CD14-positive monocyte (primary cell): ENCODE measurements at regions not wholly inside any gene's neighbourhood (a gene's known extent, or its start where the extent isn't known, plus 50 kb on each side); places are given as distances from the start of the nearest gene placed in this dataset.

Experiments
- DNase-seq, 3 donors: peaks; one replicate each; pipeline ENCODE4 v3.0.0-alpha.2; 2011 to 2022
- H2AFZ ChIP-seq: 2 replicates; pipeline ENCODE4 v1.6.0; 2012; ENCODE audit warnings: mild to moderate bottlenecking, low read depth, low read length, inconsistent platforms; ENCODE audit not compliant: insufficient read depth, poor library complexity, severe bottlenecking
- H3K27ac ChIP-seq, 2 donors: 1 replicate in 1 of 2; 2 replicates in 1 of 2; pipeline ENCODE4 v1.5.1; 2012 to 2013; ENCODE audit warnings: low read length in 2 of 2, control low read depth in 1 of 2, inconsistent platforms in 1 of 2, low read depth in 1 of 2, mild to moderate bottlenecking in 1 of 2
- H3K27me3 ChIP-seq, 2 donors: one replicate each; pipeline versions ENCODE4 v1.6.0 to v1.6.1; 2011 to 2013; ENCODE audit warnings: low read length in 2 of 2; ENCODE audit not compliant: control insufficient read depth in 2 of 2, insufficient read depth in 2 of 2
- H3K36me3 ChIP-seq, 2 donors: replicated peaks in 1 of 2; 1 replicate in 1 of 2; 2 replicates in 1 of 2; pipeline versions ENCODE4 v1.5.1 to v1.6.1; 2012 to 2013; ENCODE audit warnings: low read length in 2 of 2, control low read depth in 1 of 2, inconsistent platforms in 1 of 2, mild to moderate bottlenecking in 1 of 2; ENCODE audit not compliant: insufficient read depth in 2 of 2, control insufficient read depth in 1 of 2
- H3K4me1 ChIP-seq, 2 donors: 1 replicate in 1 of 2; 2 replicates in 1 of 2; pipeline versions ENCODE4 v1.5.1 to v1.6.1; 2012 to 2013; ENCODE audit warnings: low read length in 2 of 2, control low read depth in 1 of 2, inconsistent platforms in 1 of 2, mild to moderate bottlenecking in 1 of 2, moderate library complexity in 1 of 2; ENCODE audit not compliant: insufficient read depth in 2 of 2, control insufficient read depth in 1 of 2
- H3K4me2 ChIP-seq: replicated peaks from 2 replicates; pipeline ENCODE3; 2012; ENCODE audit warnings: low read length, moderate library complexity, mild to moderate bottlenecking; ENCODE audit not compliant: poor library complexity, severe bottlenecking; ENCODE audit errors: extremely low read depth
- H3K4me3 ChIP-seq, 3 experiments: fragments of 200-600 bp in 1 of 3; sonication (generic) in 1 of 3; replicated peaks in 1 of 3; 1 replicate in 2 of 3; 2 replicates in 1 of 3; pipeline ENCODE4 v1.5.1; 2011 to 2013; ENCODE audit warnings: low read length in 3 of 3, mild to moderate bottlenecking in 3 of 3, control low read depth in 2 of 3, low read depth in 2 of 3, inconsistent platforms in 1 of 3, moderate library complexity in 1 of 3
- H3K79me2 ChIP-seq: 2 replicates; pipeline ENCODE4 v1.6.0; 2012; ENCODE audit warnings: mild to moderate bottlenecking, control low read depth, inconsistent platforms, low read length, moderate library complexity; ENCODE audit not compliant: insufficient read depth
- H3K9ac ChIP-seq: 2 replicates; pipeline ENCODE4 v1.6.0; 2017; ENCODE audit warnings: low read length, mild to moderate bottlenecking; ENCODE audit not compliant: insufficient read depth, poor library complexity, severe bottlenecking
- H3K9me3 ChIP-seq, 2 donors: replicated peaks in 1 of 2; 1 replicate in 1 of 2; 2 replicates in 1 of 2; pipeline versions ENCODE4 v1.5.1 to v1.6.1; 2012 to 2013; ENCODE audit warnings: low read length in 2 of 2, control low read depth in 1 of 2; ENCODE audit not compliant: control insufficient read depth in 1 of 2, insufficient read depth in 1 of 2
- H4K20me1 ChIP-seq: 2 replicates; pipeline ENCODE4 v1.6.0; 2012; ENCODE audit warnings: mild to moderate bottlenecking, low read length, control low read depth, moderate library complexity; ENCODE audit not compliant: insufficient read depth
- H3K27ac Mint-ChIP-seq, 7 donors: one replicate each; pipeline ENCODE4 v1.8.0; 2020; ENCODE audit warnings: mild to moderate bottlenecking in 7 of 7, mixed read lengths in 7 of 7, moderate library complexity in 6 of 7, inconsistent platforms in 2 of 7
- H3K27me3 Mint-ChIP-seq, 3 donors: one replicate each; pipeline ENCODE4 v1.8.0; 2021 to 2022; ENCODE audit warnings: low read depth in 3 of 3, mild to moderate bottlenecking in 3 of 3, mixed read lengths in 3 of 3, moderate library complexity in 3 of 3, inconsistent platforms in 1 of 3
- H3K36me3 Mint-ChIP-seq, 2 donors: one replicate each; pipeline ENCODE4 v1.8.0; 2020; ENCODE audit warnings: mixed read lengths in 2 of 2, inconsistent platforms in 1 of 2, mild to moderate bottlenecking in 1 of 2
- H3K4me1 Mint-ChIP-seq: one replicate; pipeline ENCODE4 v1.8.0; 2020; ENCODE audit warnings: mild to moderate bottlenecking, mixed read lengths
- H3K4me3 Mint-ChIP-seq, 2 donors: one replicate each; pipeline ENCODE4 v1.8.0; 2020; ENCODE audit warnings: mild to moderate bottlenecking in 2 of 2, mixed read lengths in 2 of 2, moderate library complexity in 1 of 2
- H3K9me3 Mint-ChIP-seq, 7 donors: one replicate each; pipeline ENCODE4 v1.8.0; 2020 to 2022; ENCODE audit warnings: mixed read lengths in 7 of 7, mild to moderate bottlenecking in 6 of 7, moderate library complexity in 6 of 7, inconsistent platforms in 2 of 7
- WGBS: methylation state at CpG from one replicate; pipeline ENCODE4 v1.1.5; 2013; ENCODE audit warnings: missing lambda C conversion rate; ENCODE audit not compliant: insufficient coverage; 5-methylcytosine and 5-hydroxymethylcytosine counted together
- intact Hi-C, 2 donors: fragments of 100-400 bp; cut with micrococcal nuclease; formaldehyde crosslinking; loops; one replicate each; pipeline versions ENCODE4 v1.15.0 to v1.15.1; 2023
- TF ChIP-seq, protein P1 (sequence below): fragments of 200-600 bp; IDR thresholded peaks from one replicate; pipeline ENCODE4 v1.8.0; 2022; ENCODE audit warnings: antibody characterized with exemption, mild to moderate bottlenecking

- no peak overlapping the region for H3K9ac ChIP-seq
- H3K4me3 Mint-ChIP-seq: no peak overlapping the region
These were observed 67.5 kb upstream of the CXCL13 start for GRCh38 chr4:77538144-77538543.

DNA sequence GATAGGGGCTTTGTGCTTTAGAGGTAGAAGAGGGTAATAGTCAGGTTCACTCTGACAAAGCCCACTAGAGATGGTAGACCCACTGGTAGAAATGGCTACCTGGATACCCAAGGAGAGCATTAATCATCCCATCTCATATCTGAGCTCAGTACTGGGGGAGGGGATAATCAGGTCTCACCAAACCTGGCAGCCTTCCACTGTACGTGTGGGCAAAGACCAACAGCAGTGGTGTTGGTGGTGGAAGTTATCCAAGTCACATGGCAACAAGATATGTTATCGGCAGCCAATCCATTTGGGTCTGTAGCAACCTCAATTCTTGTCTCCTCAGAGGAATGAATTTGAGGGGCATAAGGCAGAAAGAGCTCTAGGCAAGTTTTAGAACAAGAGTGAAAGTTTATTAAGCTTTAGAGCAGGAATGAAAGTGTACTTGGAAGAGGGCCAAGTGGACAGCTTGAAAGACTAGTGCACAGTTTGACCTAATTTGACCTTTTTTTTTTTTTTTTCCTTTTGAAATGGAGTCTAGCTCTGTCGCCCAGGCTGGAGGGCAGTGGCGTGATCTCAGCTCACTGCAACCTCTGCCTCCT lies 67.0 kb upstream of the CXCL13 start:
- WGBS: 100% methylated on average over 2 of the region's 4 CpGs
- Mint-ChIP-seq H3K4me3 (no peak overlapping the region), H3K27me3 (no peaks in the 10 kb centered on the region), H3K36me3 (no peaks in the 10 kb centered on the region), H3K27ac (no peak overlapping the region), H3K9me3 (peaks cover 4 to 11% (median 6%) of the 10 kb centered on the region in 7 donors), H3K4me1 (no peaks in the 10 kb centered on the region)
- Histone ChIP-seq H3K9me3 (peaks cover 0 to 3% of the 10 kb centered on the region in 2 donors), H3K9ac (no peak overlapping the region), H3K36me3 (no peaks in the 10 kb centered on the region), H3K27me3 (no peaks in the 10 kb centered on the region), H3K79me2 (no peaks in the 10 kb centered on the region), H3K4me3 (no peak overlapping the region), H3K4me2 (no peak overlapping the region), H3K27ac (no peak overlapping the region), H3K4me1 (no peaks in the 10 kb centered on the region), H4K20me1 (no peaks in the 10 kb centered on the region), H2AFZ (no peak overlapping the region)
- TF ChIP-seq, protein P1, sequence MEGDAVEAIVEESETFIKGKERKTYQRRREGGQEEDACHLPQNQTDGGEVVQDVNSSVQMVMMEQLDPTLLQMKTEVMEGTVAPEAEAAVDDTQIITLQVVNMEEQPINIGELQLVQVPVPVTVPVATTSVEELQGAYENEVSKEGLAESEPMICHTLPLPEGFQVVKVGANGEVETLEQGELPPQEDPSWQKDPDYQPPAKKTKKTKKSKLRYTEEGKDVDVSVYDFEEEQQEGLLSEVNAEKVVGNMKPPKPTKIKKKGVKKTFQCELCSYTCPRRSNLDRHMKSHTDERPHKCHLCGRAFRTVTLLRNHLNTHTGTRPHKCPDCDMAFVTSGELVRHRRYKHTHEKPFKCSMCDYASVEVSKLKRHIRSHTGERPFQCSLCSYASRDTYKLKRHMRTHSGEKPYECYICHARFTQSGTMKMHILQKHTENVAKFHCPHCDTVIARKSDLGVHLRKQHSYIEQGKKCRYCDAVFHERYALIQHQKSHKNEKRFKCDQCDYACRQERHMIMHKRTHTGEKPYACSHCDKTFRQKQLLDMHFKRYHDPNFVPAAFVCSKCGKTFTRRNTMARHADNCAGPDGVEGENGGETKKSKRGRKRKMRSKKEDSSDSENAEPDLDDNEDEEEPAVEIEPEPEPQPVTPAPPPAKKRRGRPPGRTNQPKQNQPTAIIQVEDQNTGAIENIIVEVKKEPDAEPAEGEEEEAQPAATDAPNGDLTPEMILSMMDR: no peak
- DNase-seq: no peak
- intact Hi-C loops: no loop called here

More at GRCh38 chr4:77538144-77538543, 67.5 kb upstream of the CXCL13 start:
- Histone ChIP-seq H3K79me2 (no peaks in the 10 kb centered on the region), H3K27me3 (no peaks in the 10 kb centered on the region), H3K4me3 (no peak overlapping the region), H3K27ac (no peak overlapping the region), H3K4me1 (no peaks in the 10 kb centered on the region), H4K20me1 (no peaks in the 10 kb centered on the region), H3K9me3 (peaks cover 0 to 8% of the 10 kb centered on the region in 2 donors), H2AFZ (no peak overlapping the region), H3K36me3 (no peaks in the 10 kb centered on the region), H3K4me2 (no peak overlapping the region)
- no peaks in the 10 kb centered on the region for H3K36me3 Mint-ChIP-seq
- no peak for DNase-seq
- TF ChIP-seq, protein P1: no peak
- peaks cover 4 to 16% (median 7%) of the 10 kb centered on the region in 7 donors for H3K9me3 Mint-ChIP-seq
- no peaks in the 10 kb centered on the region for H3K4me1 Mint-ChIP-seq
- intact Hi-C loops: no loop called here
- no peaks in the 10 kb centered on the region for H3K27me3 Mint-ChIP-seq
- no peak overlapping the region for H3K27ac Mint-ChIP-seq
